ENCODE measurements at regions not wholly inside any gene's neighbourhood (a gene's known extent, or its start where the extent isn't known, plus 50 kb on each side); places are given as distances from the start of the nearest gene placed in this dataset.
"Not testable (repeated sequence)": the region's sequence is repeated elsewhere in the genome, so short reads cannot be mapped to it uniquely, and the experiment has no call there.

- BruUV-seq (replicated peaks), result no TSS peak
- FAIRE-seq, result no peak
Measured at GRCh38 chr13:54034047-54034446, 1005.4 kb downstream of the OLFM4 start.

GRCh38 chr13:54057416-54057815, 1028.8 kb downstream of the OLFM4 start:
- DNase-seq (ENCODE audit: low read depth, low spot score); H4K20me1 ChIP-seq (replicated peaks; ENCODE audit: control insufficient read depth, extremely low read depth, insufficient read depth, low read length); H3K4me1 ChIP-seq (ENCODE audit: control insufficient read depth, extremely low read depth, insufficient read depth, low read length); FAIRE-seq; CTCF ChIA-PET; H3K36me3 ChIP-seq (ENCODE audit: control insufficient read depth in 2 of 2, extremely low read depth in 1 of 2, insufficient read depth in 2 of 2, low read length in 2 of 2); H3K27me3 ChIP-seq (ENCODE audit: control insufficient read depth in 2 of 2, insufficient read depth in 2 of 2, low read length in 2 of 2); H3K9ac ChIP-seq (replicated peaks; ENCODE audit: extremely low read depth, insufficient read depth, low read length); BruUV-seq (replicated peaks); POLR2A ChIA-PET; H3K9me3 ChIP-seq (replicated peaks; ENCODE audit: control insufficient read depth, insufficient read depth, low read length); H3K79me2 ChIP-seq (ENCODE audit: control insufficient read depth, insufficient read depth, low read length); intact Hi-C loops (cut with micrococcal nuclease); H3K27ac ChIP-seq (ENCODE audit: insufficient read depth, low read depth, low read length); H3K4me2 ChIP-seq (ENCODE audit: insufficient read depth, low read length); dilution Hi-C loops (cut with MboI; ENCODE audit: extremely low pct_ligation_motif_present, low sequenced_read_pairs); H3K4me3 ChIP-seq (replicated peaks in 1 of 3; ENCODE audit: insufficient read depth in 1 of 3, low read depth in 1 of 3, low read length in 3 of 3); H2AFZ ChIP-seq (ENCODE audit: low read depth, low read length); H3K9me1 ChIP-seq (replicated peaks; ENCODE audit: control insufficient read depth, extremely low read depth, insufficient read depth, low read length): not testable (repeated sequence)

More at GRCh38 chr13:54034047-54034446, 1005.4 kb downstream of the OLFM4 start:
- intact Hi-C loops (cut with micrococcal nuclease) (no loop called here), dilution Hi-C loops (cut with MboI; ENCODE audit: extremely low pct_ligation_motif_present, low sequenced_read_pairs) (no loop called here)
- Histone ChIP-seq H3K27ac (ENCODE audit: insufficient read depth, low read depth, low read length) (no peak overlapping the region), H3K4me2 (ENCODE audit: insufficient read depth, low read length) (no peak overlapping the region), H3K36me3 (ENCODE audit: control insufficient read depth in 2 of 2, extremely low read depth in 1 of 2, insufficient read depth in 2 of 2, low read length in 2 of 2) (no peaks in the 10 kb centered on the region), H3K4me1 (ENCODE audit: control insufficient read depth, extremely low read depth, insufficient read depth, low read length) (no peaks in the 10 kb centered on the region), H4K20me1 (replicated peaks; ENCODE audit: control insufficient read depth, extremely low read depth, insufficient read depth, low read length) (no peaks in the 10 kb centered on the region), H2AFZ (ENCODE audit: low read depth, low read length) (no peak overlapping the region), H3K9me3 (replicated peaks; ENCODE audit: control insufficient read depth, insufficient read depth, low read length) (peaks cover 2% of the 10 kb centered on the region), H3K9ac (replicated peaks; ENCODE audit: extremely low read depth, insufficient read depth, low read length) (no peak overlapping the region), H3K27me3 (ENCODE audit: control insufficient read depth in 2 of 2, insufficient read depth in 2 of 2, low read length in 2 of 2) (no peaks in the 10 kb centered on the region), H3K4me3 (replicated peaks in 1 of 3; ENCODE audit: insufficient read depth in 1 of 3, low read depth in 1 of 3, low read length in 3 of 3) (no peak overlapping the region), H3K9me1 (replicated peaks; ENCODE audit: control insufficient read depth, extremely low read depth, insufficient read depth, low read length) (no peaks in the 10 kb centered on the region), H3K79me2 (ENCODE audit: control insufficient read depth, insufficient read depth, low read length) (no peaks in the 10 kb centered on the region)
- TF ChIP-seq JUN (IDR thresholded peaks at IDR 0.05; ENCODE audit: borderline replicate concordance, insufficient read depth, insufficient read length, low read depth), result no peak
- no peak for TF ChIP-seq POLR2A (IDR thresholded peaks at IDR 0.05; ENCODE audit: low read depth, low read length)
- TF ChIP-seq MYC (IDR thresholded peaks at IDR 0.05; ENCODE audit: low read depth, low read length), result no peak
- TF ChIP-seq FOS (IDR thresholded peaks at IDR 0.05; ENCODE audit: borderline replicate concordance, insufficient read depth, low read length), result no peak
- no peak for DNase-seq (ENCODE audit: low read depth, low spot score)
- ChIA-PET POLR2A (no interaction called here), CTCF (no interaction called here)

- H4K20me1 ChIP-seq (replicated peaks; ENCODE audit: control insufficient read depth, extremely low read depth, insufficient read depth, low read length); H2AFZ ChIP-seq (ENCODE audit: low read depth, low read length); BruUV-seq (replicated peaks); H3K4me3 ChIP-seq (replicated peaks in 1 of 3; ENCODE audit: insufficient read depth in 1 of 3, low read depth in 1 of 3, low read length in 3 of 3); dilution Hi-C loops (cut with MboI; ENCODE audit: extremely low pct_ligation_motif_present, low sequenced_read_pairs); H3K27me3 ChIP-seq (ENCODE audit: control insufficient read depth in 2 of 2, insufficient read depth in 2 of 2, low read length in 2 of 2); CTCF ChIA-PET; intact Hi-C loops (cut with micrococcal nuclease); H3K9me3 ChIP-seq (replicated peaks; ENCODE audit: control insufficient read depth, insufficient read depth, low read length); H3K27ac ChIP-seq (ENCODE audit: insufficient read depth, low read depth, low read length); H3K4me1 ChIP-seq (ENCODE audit: control insufficient read depth, extremely low read depth, insufficient read depth, low read length); H3K79me2 ChIP-seq (ENCODE audit: control insufficient read depth, insufficient read depth, low read length); H3K36me3 ChIP-seq (ENCODE audit: control insufficient read depth in 2 of 2, extremely low read depth in 1 of 2, insufficient read depth in 2 of 2, low read length in 2 of 2); DNase-seq (ENCODE audit: low read depth, low spot score); POLR2A ChIA-PET; FAIRE-seq; H3K9ac ChIP-seq (replicated peaks; ENCODE audit: extremely low read depth, insufficient read depth, low read length); H3K4me2 ChIP-seq (ENCODE audit: insufficient read depth, low read length); H3K9me1 ChIP-seq (replicated peaks; ENCODE audit: control insufficient read depth, extremely low read depth, insufficient read depth, low read length): not testable (repeated sequence)
Measured at GRCh38 chr13:54069958-54070357, 1041.3 kb downstream of the OLFM4 start.
